WERI-Rb-1 (cell line): ENCODE measurements at regions not wholly inside any gene's neighbourhood (a gene's known extent, or its start where the extent isn't known, plus 50 kb on each side); places are given as distances from the start of the nearest gene placed in this dataset.

ENCODE experiments used
- DNase-seq: peaks from one replicate; pipeline ENCODE4 v3.0.0-alpha.2; 2020
- H3K27ac ChIP-seq: fragments of 250-450 bp; sonication (Bioruptor Pico); 2 replicates; pipeline ENCODE4 v1.5.1; 2020; ENCODE audit warnings: mild to moderate bottlenecking, moderate library complexity
- H3K27me3 ChIP-seq: fragments of 250-450 bp; sonication (Bioruptor Pico); 2 replicates; pipeline ENCODE4 v1.5.1; 2021; ENCODE audit warnings: mild to moderate bottlenecking, low read depth, moderate library complexity; ENCODE audit not compliant: insufficient read depth, severe bottlenecking
- H3K36me3 ChIP-seq: fragments of 250-450 bp; sonication (Bioruptor Pico); 2 replicates; pipeline ENCODE4 v1.5.1; 2020; ENCODE audit warnings: mild to moderate bottlenecking, moderate library complexity
- H3K4me3 ChIP-seq: 2 replicates; pipeline ENCODE4 v1.5.1; 2011; ENCODE audit warnings: low read depth, mild to moderate bottlenecking, control low read depth, low read length
- H3K9me3 ChIP-seq: fragments of 250-450 bp; sonication (Bioruptor Pico); 2 replicates; pipeline ENCODE4 v1.5.1; 2021; ENCODE audit warnings: mild to moderate bottlenecking, moderate library complexity; ENCODE audit not compliant: severe bottlenecking
- CTCF ChIP-seq: IDR thresholded peaks from 2 replicates; pipeline ENCODE4 v1.5.1; 2011; ENCODE audit warnings: low read depth, mild to moderate bottlenecking, control low read depth, inconsistent platforms, low read length

- Histone ChIP-seq H3K27me3 (no peaks in the 10 kb centered on the region), H3K4me3 (no peak overlapping the region), H3K9me3 (no peaks in the 10 kb centered on the region), H3K27ac (no peak overlapping the region), H3K36me3 (no peaks in the 10 kb centered on the region)
- DNase-seq = no peak
- TF ChIP-seq CTCF = no peak
These were observed 286.0 kb downstream of the HAO1 start for GRCh38 chr20:7654231-7654630.

- H3K27me3 ChIP-seq = no peaks in the 10 kb centered on the region
- TF ChIP-seq CTCF = no peak
- H3K9me3 ChIP-seq = no peaks in the 10 kb centered on the region
- no peaks in the 10 kb centered on the region for H3K36me3 ChIP-seq
- no peak overlapping the region for H3K27ac ChIP-seq
- DNase-seq = no peak
- H3K4me3 ChIP-seq = no peak overlapping the region
These were observed 283.4 kb downstream of the HAO1 start for GRCh38 chr20:7656687-7657467.

- Histone ChIP-seq H3K4me3 (no peak overlapping the region), H3K9me3 (no peaks in the 10 kb centered on the region), H3K27me3 (no peaks in the 10 kb centered on the region), H3K36me3 (no peaks in the 10 kb centered on the region), H3K27ac (no peak overlapping the region)
- TF ChIP-seq CTCF = no peak
- no peak for DNase-seq
These were observed 282.7 kb downstream of the HAO1 start for GRCh38 chr20:7657569-7657968.

GRCh38 chr20:7660165-7660564, 280.1 kb downstream of the HAO1 start:
- no peak for TF ChIP-seq CTCF
- Histone ChIP-seq H3K27ac (no peak overlapping the region), H3K27me3 (no peaks in the 10 kb centered on the region), H3K9me3 (no peaks in the 10 kb centered on the region), H3K36me3 (no peaks in the 10 kb centered on the region), H3K4me3 (no peak overlapping the region)
- no peak for DNase-seq

GRCh38 chr20:7665376-7665775, 274.9 kb downstream of the HAO1 start:
- no peak for TF ChIP-seq CTCF
- Histone ChIP-seq H3K9me3 (no peaks in the 10 kb centered on the region), H3K36me3 (no peaks in the 10 kb centered on the region), H3K27ac (no peak overlapping the region), H3K4me3 (no peak overlapping the region), H3K27me3 (no peaks in the 10 kb centered on the region)
- DNase-seq = no peak

GRCh38 chr20:7667194-7667593, 273.1 kb downstream of the HAO1 start:
- H3K27me3 ChIP-seq = no peaks in the 10 kb centered on the region
- no peak overlapping the region for H3K4me3 ChIP-seq
- no peaks in the 10 kb centered on the region for H3K9me3 ChIP-seq
- no peak for TF ChIP-seq CTCF
- no peak for DNase-seq
- no peaks in the 10 kb centered on the region for H3K36me3 ChIP-seq
- H3K27ac ChIP-seq = no peak overlapping the region
